Pancreas (tissue), 10 donors: ENCODE measurements at regions not wholly inside any gene's neighbourhood (a gene's known extent, or its start where the extent isn't known, plus 50 kb on each side); places are given as distances from the start of the nearest gene placed in this dataset.

Experiments used
- ATAC-seq, 4 donors: fragments of 200-7000 bp; cut with Tn5 transposase; one replicate each; pipeline versions ENCODE4 v1.8.0 to v1.9.1; 2020; ENCODE audit warnings: mild to moderate bottlenecking in 4 of 4, moderate library complexity in 4 of 4
- DNase-seq, 6 donors: peaks; one replicate each; pipeline ENCODE4 v3.0.0-alpha.2; 2020
- FAIRE-seq: peaks from 2 replicates; lab custom pipeline; 2012; peaks lifted over from hg19 to GRCh38; lab: Jason Lieb, UNC
- H3K27ac ChIP-seq, 4 donors: fragments of 200-600 bp; sonication (generic); 1 replicate in 3 of 4; 2 replicates in 1 of 4; pipeline versions ENCODE4 v1.5.0 to v1.8.0; 2020
- H3K27me3 ChIP-seq, 4 donors: fragments of 200-600 bp; one replicate each; pipeline ENCODE4 v1.8.0; 2021
- H3K36me3 ChIP-seq, 3 donors: fragments of 200-600 bp; sonication (generic) in 1 of 3; one replicate each; pipeline versions ENCODE4 v1.5.0 to v1.8.0; 2020 to 2021
- H3K4me1 ChIP-seq, 3 donors: fragments of 200-600 bp; one replicate each; pipeline ENCODE4 v1.8.0; 2021
- H3K4me3 ChIP-seq, 4 donors: fragments of 200-600 bp; sonication (generic) in 2 of 4; one replicate each; pipeline versions ENCODE4 v1.5.0 to v1.8.0; 2020 to 2021
- H3K9me3 ChIP-seq, 4 donors: fragments of 200-600 bp; one replicate each; pipeline ENCODE4 v1.8.0; 2021
- CTCF ChIP-seq, 4 donors: fragments of 200-600 bp; sonication (generic) in 3 of 4; IDR thresholded peaks; one replicate each; pipeline versions ENCODE4 v1.5.0 to v1.8.0; 2021; ENCODE audit warnings: antibody characterized with exemption in 4 of 4
- WGBS, 2 donors: extraction: QIAGEN DNeasy Blood & Tissue Kit; methylation state at CpG; one replicate each; pipeline ENCODE4 v1.1.7; 2013; 5-methylcytosine and 5-hydroxymethylcytosine counted together
- intact Hi-C, 3 donors: fragments of 100-400 bp; cut with DNase I; formaldehyde crosslinking; loops; one replicate each; pipeline versions ENCODE4 v1.11.1 to v1.14.2; 2022
- donor health status: healthy with polysubstance abuse.
- donor health status: DM: no; HTN: no; CAD: no; lungs with moderate emphysema.
- donor health status: DM: no; HTN: no; CAD: no.
- donor health status: control.
- donor health status: control.
- donor health status: Bipolar disorder and iron deficiency.
- donor health status: DM: yes; HTN: yes; CAD: no.
- donor health status: DM: no; HTN: no; CAD: no.
- donor health status: DM: no; HTN: no; CAD: no.
- donor health status: DM: yes; HTN: yes; CAD: no.

GRCh38 chr19:31528261-31528660 lies 179.0 kb upstream of the TSHZ3 start:
- no peak for ATAC-seq
- no peaks in the 10 kb centered on the region for H3K27me3 ChIP-seq
- FAIRE-seq = no peak
- no peaks in the 10 kb centered on the region for H3K4me1 ChIP-seq
- no peak for DNase-seq
- intact Hi-C loops = no loop called here
- H3K9me3 ChIP-seq = no peaks in the 10 kb centered on the region
- H3K27ac ChIP-seq = no peak overlapping the region
- H3K4me3 ChIP-seq = no peak overlapping the region
- 81 to 85% methylated on average over 3 of the region's 3 CpGs for WGBS, 2 donors
- no peaks in the 10 kb centered on the region for H3K36me3 ChIP-seq
- TF ChIP-seq CTCF (IDR thresholded peaks at IDR 0.05) = no peak

- Histone ChIP-seq H3K4me1 (no peaks in the 10 kb centered on the region), H3K36me3 (no peaks in the 10 kb centered on the region), H3K4me3 (no peak overlapping the region), H3K27me3 (no peaks in the 10 kb centered on the region), H3K9me3 (no peaks in the 10 kb centered on the region), H3K27ac (no peak overlapping the region)
- FAIRE-seq (no peak), ATAC-seq (no peak), DNase-seq (no peak)
- intact Hi-C loops = no loop called here
- TF ChIP-seq CTCF (IDR thresholded peaks at IDR 0.05) = no peak
- 61 to 70% methylated on average over 1 of the region's 1 CpG for WGBS, 2 donors
Observed at GRCh38 chr19:31529121-31529520, 179.9 kb upstream of the TSHZ3 start.

- ATAC-seq (no peak), FAIRE-seq (no peak), DNase-seq (no peak)
- Histone ChIP-seq H3K27me3 (no peaks in the 10 kb centered on the region), H3K4me1 (no peaks in the 10 kb centered on the region), H3K27ac (no peak overlapping the region), H3K4me3 (no peak overlapping the region), H3K9me3 (no peaks in the 10 kb centered on the region), H3K36me3 (no peaks in the 10 kb centered on the region)
- TF ChIP-seq CTCF (IDR thresholded peaks at IDR 0.05) = no peak
- 74 to 87% methylated on average over 6 to 7 of the region's 7 CpGs for WGBS, 2 donors
- intact Hi-C loops = no loop called here
Observed at GRCh38 chr19:31530781-31531180, 181.5 kb upstream of the TSHZ3 start.

- DNase-seq (no peak), ATAC-seq (no peak), FAIRE-seq (no peak)
- Histone ChIP-seq H3K9me3 (no peaks in the 10 kb centered on the region), H3K27ac (no peak overlapping the region), H3K27me3 (no peaks in the 10 kb centered on the region), H3K4me3 (no peak overlapping the region), H3K36me3 (no peaks in the 10 kb centered on the region), H3K4me1 (no peaks in the 10 kb centered on the region)
- intact Hi-C loops = no loop called here
- no peak for TF ChIP-seq CTCF (IDR thresholded peaks at IDR 0.05)
- 22 to 33% methylated on average over 2 of the region's 2 CpGs for WGBS, 2 donors
Observed at GRCh38 chr19:31531326-31531725, 182.1 kb upstream of the TSHZ3 start.

GRCh38 chr19:31532034-31532433 lies 182.8 kb upstream of the TSHZ3 start:
- intact Hi-C loops = no loop called here
- no peaks in the 10 kb centered on the region for H3K4me1 ChIP-seq
- ATAC-seq = no peak

More at GRCh38 chr19:31532034-31532433, 182.8 kb upstream of the TSHZ3 start:
- FAIRE-seq (no peak), DNase-seq (no peak)
- TF ChIP-seq CTCF (IDR thresholded peaks at IDR 0.05) = no peak
- H3K9me3 ChIP-seq = no peaks in the 10 kb centered on the region
- H3K27me3 ChIP-seq = no peaks in the 10 kb centered on the region
- no peak overlapping the region for H3K27ac ChIP-seq
- WGBS, 2 donors = 71 to 78% methylated on average over 8 of the region's 8 CpGs
- H3K4me3 ChIP-seq = no peak overlapping the region
- H3K36me3 ChIP-seq = no peaks in the 10 kb centered on the region
